ENCODE measurements at regions not wholly inside any gene's neighbourhood (a gene's known extent, or its start where the extent isn't known, plus 50 kb on each side); places are given as distances from the start of the nearest gene placed in this dataset.
"Not testable (repeated sequence)": the region's sequence is repeated elsewhere in the genome, so short reads cannot be mapped to it uniquely, and the experiment has no call there.

GRCh38 chr4:83974111-83974780 is 438.3 kb downstream of the GPAT3 start:
- intact Hi-C loops (cut with DNase I), result no loop called here
- DNase-seq (ENCODE audit: missing footprints) (no peak), ATAC-seq (no peak)

GRCh38 chr4:83964996-83965541 is 429.2 kb downstream of the GPAT3 start:
- DNase-seq (ENCODE audit: missing footprints) (no peak), ATAC-seq (no peak)
- intact Hi-C loops (cut with DNase I), result no loop called here

GRCh38 chr4:83962492-83962891 is 426.6 kb downstream of the GPAT3 start:
- ATAC-seq (no peak), DNase-seq (ENCODE audit: missing footprints) (no peak)
- intact Hi-C loops (cut with DNase I), result no loop called here

- intact Hi-C loops (cut with DNase I), result no loop called here
- ATAC-seq, result no peak
Measured at GRCh38 chr4:83961575-83961974, 425.7 kb downstream of the GPAT3 start.

GRCh38 chr4:83959160-83959559 is 423.3 kb downstream of the GPAT3 start:
- no peak for ATAC-seq
- intact Hi-C loops (cut with DNase I), result no loop called here
- DNase-seq (ENCODE audit: missing footprints), result no peak

More at GRCh38 chr4:83961575-83961974, 425.7 kb downstream of the GPAT3 start:
- no peak for DNase-seq (ENCODE audit: missing footprints)

GRCh38 chr4:83947830-83948193 is 411.9 kb downstream of the GPAT3 start:
- no peak for DNase-seq (ENCODE audit: missing footprints)
- no peak for ATAC-seq
- intact Hi-C loops (cut with DNase I), result no loop called here

- DNase-seq (ENCODE audit: missing footprints) (no peak), ATAC-seq (no peak)
- intact Hi-C loops (cut with DNase I), result no loop called here
Measured at GRCh38 chr4:83947125-83947829, 411.4 kb downstream of the GPAT3 start.

GRCh38 chr4:83943691-83944090 is 407.8 kb downstream of the GPAT3 start:
- ATAC-seq; DNase-seq (ENCODE audit: missing footprints); intact Hi-C loops (cut with DNase I): not testable (repeated sequence)

- intact Hi-C loops (cut with DNase I), result no loop called here
- no peak for DNase-seq (ENCODE audit: missing footprints)
- no peak for ATAC-seq
Measured at GRCh38 chr4:83932750-83933391, 397.0 kb downstream of the GPAT3 start.

GRCh38 chr4:83931659-83932438 is 395.9 kb downstream of the GPAT3 start:
- intact Hi-C loops (cut with DNase I), result no loop called here
- DNase-seq (ENCODE audit: missing footprints), result no peak
- no peak for ATAC-seq

GRCh38 chr4:83929550-83929949 is 393.6 kb downstream of the GPAT3 start:
- DNase-seq (ENCODE audit: missing footprints) (no peak), ATAC-seq (no peak)
- intact Hi-C loops (cut with DNase I), result no loop called here

- ATAC-seq, result no peak
- DNase-seq (ENCODE audit: missing footprints), result no peak
- intact Hi-C loops (cut with DNase I), result no loop called here
Measured at GRCh38 chr4:83926950-83927349, 391.0 kb downstream of the GPAT3 start.

GRCh38 chr4:83923341-83923740 is 387.4 kb downstream of the GPAT3 start:
- intact Hi-C loops (cut with DNase I), result no loop called here
- ATAC-seq (no peak), DNase-seq (ENCODE audit: missing footprints) (no peak)

GRCh38 chr4:83922402-83922801 is 386.5 kb downstream of the GPAT3 start:
- ATAC-seq, result no peak

GRCh38 chr4:83921124-83921523 is 385.2 kb downstream of the GPAT3 start:
- DNase-seq (ENCODE audit: missing footprints) (no peak), ATAC-seq (no peak)
- intact Hi-C loops (cut with DNase I), result no loop called here

More at GRCh38 chr4:83922402-83922801, 386.5 kb downstream of the GPAT3 start:
- intact Hi-C loops (cut with DNase I), result no loop called here
- no peak for DNase-seq (ENCODE audit: missing footprints)

GRCh38 chr4:83920375-83920774 is 384.5 kb downstream of the GPAT3 start:
- ATAC-seq (no peak), DNase-seq (ENCODE audit: missing footprints) (no peak)
- intact Hi-C loops (cut with DNase I), result no loop called here

GRCh38 chr4:83917572-83917971 is 381.7 kb downstream of the GPAT3 start:
- intact Hi-C loops (cut with DNase I), result no loop called here
- ATAC-seq (no peak), DNase-seq (ENCODE audit: missing footprints) (no peak)

GRCh38 chr4:83910693-83911092 is 374.8 kb downstream of the GPAT3 start:
- intact Hi-C loops (cut with DNase I), result no loop called here
- no peak for DNase-seq (ENCODE audit: missing footprints)
- no peak for ATAC-seq

GRCh38 chr4:83906561-83906960 is 370.7 kb downstream of the GPAT3 start:
- no peak for ATAC-seq
- intact Hi-C loops (cut with DNase I), result no loop called here
- no peak for DNase-seq (ENCODE audit: missing footprints)
